GM19463 (cell line): ENCODE measurements at regions not wholly inside any gene's neighbourhood (a gene's known extent, or its start where the extent isn't known, plus 50 kb on each side); places are given as distances from the start of the nearest gene placed in this dataset.
"Not testable (repeated sequence)": the region's sequence is repeated elsewhere in the genome, so short reads cannot be mapped to it uniquely, and the experiment has no call there.

ENCODE experiments used
- ATAC-seq: cut with Tn5 transposase; IDR thresholded peaks from one replicate; pipeline ENCODE4 v1.9.1; 2021; ENCODE audit warnings: mild to moderate bottlenecking, moderate library complexity; ENCODE audit not compliant: unreplicated experiment

GRCh38 chr13:87153371-87153770, 517.8 kb upstream of the SLITRK5 start:
- ATAC-seq = no peak

- ATAC-seq = no peak
Measured at GRCh38 chr13:87166348-87166747, 504.8 kb upstream of the SLITRK5 start.

GRCh38 chr13:87168390-87168789, 502.8 kb upstream of the SLITRK5 start:
- no peak for ATAC-seq

- no peak for ATAC-seq
Measured at GRCh38 chr13:87169337-87169736, 501.8 kb upstream of the SLITRK5 start.

- ATAC-seq = no peak
Measured at GRCh38 chr13:87172166-87172835, 498.9 kb upstream of the SLITRK5 start.

- ATAC-seq = not testable (repeated sequence)
Measured at GRCh38 chr13:87185138-87185537, 486.0 kb upstream of the SLITRK5 start.

- not testable (repeated sequence) for ATAC-seq
Measured at GRCh38 chr13:87186647-87187046, 484.5 kb upstream of the SLITRK5 start.

- ATAC-seq = not testable (repeated sequence)
Measured at GRCh38 chr13:87191485-87191884, 479.7 kb upstream of the SLITRK5 start.

- ATAC-seq = no peak
Measured at GRCh38 chr13:87198371-87198770, 472.8 kb upstream of the SLITRK5 start.

- ATAC-seq = no peak
Measured at GRCh38 chr13:87206708-87207107, 464.5 kb upstream of the SLITRK5 start.

GRCh38 chr13:87207280-87208003, 463.7 kb upstream of the SLITRK5 start:
- ATAC-seq = no peak

- no peak for ATAC-seq
Measured at GRCh38 chr13:87208636-87209035, 462.5 kb upstream of the SLITRK5 start.

- ATAC-seq = no peak
Measured at GRCh38 chr13:87234981-87235380, 436.2 kb upstream of the SLITRK5 start.

GRCh38 chr13:87235621-87236020, 435.6 kb upstream of the SLITRK5 start:
- ATAC-seq = no peak

- ATAC-seq = no peak
Measured at GRCh38 chr13:87244256-87244890, 426.8 kb upstream of the SLITRK5 start.

GRCh38 chr13:87249847-87250246, 421.3 kb upstream of the SLITRK5 start:
- not testable (repeated sequence) for ATAC-seq

GRCh38 chr13:87255394-87255793, 415.8 kb upstream of the SLITRK5 start:
- ATAC-seq = no peak

GRCh38 chr13:87259479-87260083, 411.6 kb upstream of the SLITRK5 start:
- ATAC-seq = no peak

GRCh38 chr13:87274209-87274819, 396.9 kb upstream of the SLITRK5 start:
- no peak for ATAC-seq

GRCh38 chr13:87280139-87280538, 391.0 kb upstream of the SLITRK5 start:
- no peak for ATAC-seq

- no peak for ATAC-seq
Measured at GRCh38 chr13:87287721-87288120, 383.4 kb upstream of the SLITRK5 start.
